Stimulated activated CD4-positive, alpha-beta T cell treated with anti-CD3 and anti-CD28 coated beads, Interleukin-1b, Interleukin-23, amount 100 ng/mL, for 1 hour (primary cell): ENCODE measurements at regions not wholly inside any gene's neighbourhood (a gene's known extent, or its start where the extent isn't known, plus 50 kb on each side); places are given as distances from the start of the nearest gene placed in this dataset.
"Not testable (repeated sequence)": the region's sequence is repeated elsewhere in the genome, so short reads cannot be mapped to it uniquely, and the experiment has no call there.

ENCODE experiments used
- DNase-seq, 2 donors: peaks; one replicate each; pipeline ENCODE4 v3.0.0-alpha.2; 2020; ENCODE audit warnings: low read depth in 2 of 2

GRCh38 chr7:113230691-113231090, 112.3 kb upstream of the SMIM30 start:
- DNase-seq, result no peak

- DNase-seq, result no peak
Measured at GRCh38 chr7:113217314-113217713, 99.0 kb upstream of the SMIM30 start.

- DNase-seq, result no peak
Measured at GRCh38 chr7:113216038-113216437, 97.7 kb upstream of the SMIM30 start.

- DNase-seq, result no peak
Measured at GRCh38 chr7:113209449-113210203, 91.3 kb upstream of the SMIM30 start.

GRCh38 chr7:113207931-113208330, 89.6 kb upstream of the SMIM30 start:
- no peak for DNase-seq

GRCh38 chr7:113207441-113207840, 89.1 kb upstream of the SMIM30 start:
- DNase-seq, result no peak

- DNase-seq, result no peak
Measured at GRCh38 chr7:113204415-113204814, 86.1 kb upstream of the SMIM30 start.

- DNase-seq, result no peak
Measured at GRCh38 chr7:113202284-113202683, 83.9 kb upstream of the SMIM30 start.

GRCh38 chr7:113200281-113200680, 81.9 kb upstream of the SMIM30 start:
- DNase-seq, result no peak

- no peak for DNase-seq
Measured at GRCh38 chr7:113199841-113200240, 81.5 kb upstream of the SMIM30 start.

- DNase-seq, result no peak
Measured at GRCh38 chr7:113199136-113199535, 80.8 kb upstream of the SMIM30 start.

GRCh38 chr7:113198226-113198625, 79.9 kb upstream of the SMIM30 start:
- DNase-seq, result no peak

GRCh38 chr7:113197274-113197673, 78.9 kb upstream of the SMIM30 start:
- DNase-seq, result no peak

- no peak for DNase-seq
Measured at GRCh38 chr7:113188396-113188795, 70.0 kb upstream of the SMIM30 start.

- DNase-seq, result no peak
Measured at GRCh38 chr7:113179313-113179712, 61.0 kb upstream of the SMIM30 start.

GRCh38 chr7:113176836-113177235, 58.5 kb upstream of the SMIM30 start:
- no peak for DNase-seq

GRCh38 chr7:113176180-113176579, 57.8 kb upstream of the SMIM30 start:
- not testable (repeated sequence) for DNase-seq

GRCh38 chr7:113175525-113176104, 57.3 kb upstream of the SMIM30 start:
- DNase-seq, result no peak

- no peak for DNase-seq
Measured at GRCh38 chr7:113172726-113173125, 54.4 kb upstream of the SMIM30 start.

GRCh38 chr7:113170591-113170990, 52.2 kb upstream of the SMIM30 start:
- no peak for DNase-seq
